Urothelium cell line (cell line): ENCODE measurements at regions not wholly inside any gene's neighbourhood (a gene's known extent, or its start where the extent isn't known, plus 50 kb on each side); places are given as distances from the start of the nearest gene placed in this dataset.
"Not testable (repeated sequence)": the region's sequence is repeated elsewhere in the genome, so short reads cannot be mapped to it uniquely, and the experiment has no call there.

Experiments
- DNase-seq: peaks from one replicate; pipeline ENCODE4 v3.0.0; 2011; ENCODE audit warnings: low spot score, mixed read lengths
- FAIRE-seq: peaks from 2 replicates; lab custom pipeline; 2011; peaks lifted over from hg19 to GRCh38; lab: Jason Lieb, UNC

- peak; percentile 42 for FAIRE-seq
Measured at GRCh38 chr6:140537834-140538705, 1163.6 kb upstream of the CITED2 start.

GRCh38 chr6:140537211-140537610 is 1162.8 kb upstream of the CITED2 start:
- FAIRE-seq (peak; percentile 9), DNase-seq (peak; percentile 9)

More at GRCh38 chr6:140537834-140538705, 1163.6 kb upstream of the CITED2 start:
- peak; percentile 50 for DNase-seq

DNA sequence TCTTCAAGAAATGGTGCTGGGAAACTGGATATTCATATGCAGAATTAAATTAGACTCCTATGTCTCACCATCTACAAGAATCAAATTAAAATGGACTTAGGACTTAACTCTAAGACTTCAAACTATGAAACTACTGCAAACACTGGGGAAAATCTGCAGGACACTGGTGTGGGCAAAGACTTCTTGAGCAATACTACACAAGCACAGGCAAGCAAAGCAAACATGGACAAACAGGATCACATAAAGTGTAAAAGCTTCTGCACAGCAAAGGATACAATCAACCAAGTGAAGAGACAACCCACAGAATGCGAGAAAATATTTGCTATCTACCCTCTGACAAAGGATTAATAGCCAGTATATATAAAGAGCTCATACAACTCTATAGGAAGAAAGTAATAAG is 1161.1 kb upstream of the CITED2 start:
- DNase-seq (no peak), FAIRE-seq (no peak)

- DNase-seq (no peak), FAIRE-seq (no peak)
Measured at GRCh38 chr6:140533526-140533925, 1159.1 kb upstream of the CITED2 start.

- no peak for FAIRE-seq
Measured at GRCh38 chr6:140504776-140505175, 1130.3 kb upstream of the CITED2 start.

DNA sequence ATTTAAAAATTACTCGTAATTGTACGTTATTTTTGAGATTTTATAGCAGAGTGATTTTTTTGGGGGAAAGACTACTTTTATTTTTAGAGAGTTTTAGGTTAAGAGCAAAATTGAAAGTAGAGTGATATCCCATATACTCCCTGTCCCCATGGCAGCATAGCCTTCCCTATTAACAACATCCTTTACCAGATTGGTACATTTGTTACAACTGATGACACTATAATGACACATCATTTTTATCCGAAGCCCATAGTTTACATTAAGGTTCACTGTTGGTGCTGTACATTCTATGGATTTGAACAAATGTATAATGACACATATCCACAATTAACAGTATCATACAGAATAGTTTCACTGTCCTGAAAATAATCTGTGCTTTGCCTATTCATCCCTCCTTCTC is 1126.4 kb upstream of the CITED2 start:
- no peak for FAIRE-seq
- DNase-seq = no peak

More at GRCh38 chr6:140504776-140505175, 1130.3 kb upstream of the CITED2 start:
- DNase-seq = no peak

DNA sequence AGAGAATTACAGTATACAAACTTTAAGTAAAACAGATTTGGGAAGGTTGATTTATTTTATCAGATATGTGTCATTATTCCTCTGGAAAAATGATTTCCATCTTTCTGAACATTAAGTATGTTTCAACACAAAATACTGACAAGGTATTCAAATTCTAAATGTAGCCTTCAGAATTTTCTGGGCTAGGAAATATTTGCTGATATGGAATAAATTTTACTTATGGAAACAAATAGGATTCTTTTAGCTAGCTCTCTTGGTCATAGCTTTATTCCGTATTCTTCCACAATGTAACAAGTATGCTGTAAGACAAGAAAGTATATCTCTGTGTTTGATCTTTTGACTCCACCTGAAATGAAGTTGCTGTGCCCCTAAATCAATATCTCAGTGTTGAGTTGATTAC is 1125.2 kb upstream of the CITED2 start:
- FAIRE-seq = no peak

DNA sequence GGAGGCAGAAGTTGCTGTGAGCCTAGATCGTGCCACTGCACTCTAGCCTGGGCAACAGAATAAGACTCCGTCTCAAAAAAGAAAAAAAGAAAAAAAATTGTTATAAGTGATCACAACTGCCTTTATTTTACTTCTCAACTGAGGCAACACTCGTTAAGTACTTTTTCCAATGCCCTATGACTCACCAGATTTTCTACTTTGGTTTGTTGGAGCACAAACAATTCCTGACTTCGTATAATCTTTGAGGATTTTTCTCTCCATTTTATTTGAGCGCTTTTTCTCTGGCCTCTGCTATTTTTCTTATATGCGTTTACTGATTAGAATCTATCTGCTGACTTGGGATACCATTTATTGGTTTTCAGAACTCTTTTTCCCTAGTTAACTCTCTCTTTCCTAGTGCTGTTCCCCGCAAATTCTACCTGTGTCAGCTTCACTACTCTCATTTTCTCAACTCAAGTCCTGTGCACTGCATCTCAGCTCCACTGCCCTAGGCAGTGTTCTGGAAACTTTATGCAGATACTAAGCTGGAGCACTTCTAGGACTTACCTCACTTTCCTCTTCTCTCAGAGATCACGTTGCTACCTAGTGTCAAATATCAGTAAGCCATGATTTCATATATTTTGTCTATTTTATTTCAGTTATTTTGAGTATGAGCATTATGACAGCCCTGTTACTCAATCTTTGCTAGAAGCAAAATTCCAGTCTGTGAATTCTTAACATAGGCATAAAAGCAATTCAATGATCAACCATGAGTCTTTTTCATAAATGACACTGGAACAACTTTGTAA is 1120.1 kb upstream of the CITED2 start:
- FAIRE-seq (no peak), DNase-seq (no peak)

More for the DNA sequence above, 1125.2 kb upstream of the CITED2 start:
- no peak for DNase-seq

DNA sequence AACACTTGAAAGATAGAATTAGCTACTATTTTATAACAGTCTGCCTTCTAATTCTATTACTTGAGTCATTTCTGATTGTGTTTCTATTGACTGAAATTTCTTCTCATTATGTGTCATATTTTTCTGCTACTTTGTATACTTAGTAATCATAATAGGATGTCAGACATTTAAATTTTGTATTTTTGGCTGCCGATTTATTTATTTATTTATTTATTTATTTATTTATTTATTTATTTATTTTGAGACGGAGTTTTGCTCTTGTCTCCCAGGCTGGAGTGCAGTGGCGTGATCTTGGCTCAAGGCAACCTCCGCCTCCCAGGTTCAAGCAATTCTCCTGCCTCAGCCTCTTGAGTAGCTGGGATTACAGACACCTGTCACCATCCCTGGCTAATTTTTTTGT is 1119.0 kb upstream of the CITED2 start:
- not testable (repeated sequence) for DNase-seq, FAIRE-seq

- FAIRE-seq (no peak), DNase-seq (no peak)
Measured at GRCh38 chr6:140490081-140490480, 1115.6 kb upstream of the CITED2 start.

DNA sequence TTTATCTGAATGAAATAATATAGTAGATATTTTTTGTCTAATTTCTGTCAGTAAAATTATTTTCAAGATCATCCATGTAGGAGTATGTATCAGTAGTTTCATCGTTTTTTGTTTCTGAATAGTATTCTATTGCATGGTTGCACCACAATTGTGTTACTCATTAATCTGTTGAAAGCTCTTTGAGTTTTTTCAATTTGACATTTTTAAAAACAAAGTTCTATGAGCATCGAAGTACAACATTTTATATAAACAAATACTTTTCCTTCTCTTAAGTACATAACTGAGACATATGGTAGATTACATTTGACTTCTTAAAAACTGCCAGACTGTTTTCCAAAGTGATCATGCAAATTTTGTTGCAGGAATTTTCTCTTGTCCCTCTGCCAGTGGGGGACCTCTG is 1113.1 kb upstream of the CITED2 start:
- DNase-seq = no peak
- FAIRE-seq = no peak

DNA sequence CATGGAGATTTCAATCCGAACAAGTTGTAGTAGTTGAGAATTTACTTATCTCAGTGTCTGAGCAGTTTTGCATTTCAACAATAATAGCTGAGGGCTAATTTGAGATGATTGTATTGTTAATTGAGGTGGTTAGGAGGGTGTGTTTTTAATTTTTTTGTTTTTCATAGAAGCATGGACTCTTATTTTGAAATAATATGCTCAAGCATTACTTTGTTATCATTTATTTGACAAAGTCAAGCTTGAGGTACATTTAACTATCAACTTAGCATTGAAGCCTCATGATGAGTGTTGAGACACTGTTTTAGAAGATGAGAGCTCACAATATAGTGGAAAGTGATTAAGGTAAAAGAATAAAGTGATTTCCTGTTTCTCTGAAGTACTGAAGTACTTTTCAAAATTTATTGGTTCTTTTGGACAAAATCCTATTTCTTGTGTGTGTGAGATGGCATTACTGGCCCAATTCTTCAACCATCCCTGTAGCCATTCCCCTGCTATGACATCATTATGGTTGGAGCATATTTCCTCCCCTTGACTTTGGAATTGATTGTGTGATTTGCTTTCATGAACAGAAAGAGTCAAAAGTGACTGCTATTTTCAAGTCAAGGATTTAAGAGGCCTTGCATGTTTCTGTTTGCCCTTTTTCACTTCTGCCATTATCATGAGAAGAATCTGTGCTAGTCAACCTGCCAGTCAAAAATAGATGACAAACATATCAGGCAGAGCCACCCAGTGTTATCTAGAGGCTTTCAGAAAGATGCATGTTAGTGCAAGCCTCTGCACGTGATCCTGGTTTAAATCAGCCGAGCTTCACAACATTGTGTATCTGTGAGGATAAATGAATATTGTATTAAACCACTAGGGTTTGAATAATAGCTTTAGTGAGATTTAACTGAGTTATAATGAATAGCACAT is 1112.3 kb upstream of the CITED2 start:
- FAIRE-seq (no peak), DNase-seq (no peak)

GRCh38 chr6:140485740-140486449 is 1111.4 kb upstream of the CITED2 start:
- DNase-seq = peak; percentile 46
- peak; percentile 52 for FAIRE-seq

DNA sequence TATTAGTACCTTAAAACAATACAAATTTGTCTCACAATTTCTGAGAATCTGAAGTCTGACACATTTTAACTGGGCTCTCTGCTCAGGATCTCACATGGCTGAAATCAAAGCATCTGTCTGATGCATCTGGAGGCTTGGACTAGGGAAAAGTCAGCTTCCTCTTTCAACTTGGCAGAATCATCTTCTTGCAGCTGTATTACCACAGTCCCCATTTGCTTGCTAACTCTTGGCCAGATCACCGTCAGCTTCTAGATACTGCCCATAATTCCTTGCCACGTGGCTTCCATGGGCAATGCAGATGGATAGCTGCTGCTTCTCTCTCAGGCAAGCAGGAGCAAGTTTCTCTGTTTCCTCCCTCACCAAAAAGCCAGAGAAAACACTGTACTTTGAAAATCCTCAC is 1106.4 kb upstream of the CITED2 start:
- DNase-seq (no peak), FAIRE-seq (no peak)

GRCh38 chr6:140478631-140479030 is 1104.2 kb upstream of the CITED2 start:
- FAIRE-seq (no peak), DNase-seq (no peak)

- no peak for FAIRE-seq
- peak; percentile 12 for DNase-seq
Measured at GRCh38 chr6:140475086-140475485, 1100.6 kb upstream of the CITED2 start.

DNA sequence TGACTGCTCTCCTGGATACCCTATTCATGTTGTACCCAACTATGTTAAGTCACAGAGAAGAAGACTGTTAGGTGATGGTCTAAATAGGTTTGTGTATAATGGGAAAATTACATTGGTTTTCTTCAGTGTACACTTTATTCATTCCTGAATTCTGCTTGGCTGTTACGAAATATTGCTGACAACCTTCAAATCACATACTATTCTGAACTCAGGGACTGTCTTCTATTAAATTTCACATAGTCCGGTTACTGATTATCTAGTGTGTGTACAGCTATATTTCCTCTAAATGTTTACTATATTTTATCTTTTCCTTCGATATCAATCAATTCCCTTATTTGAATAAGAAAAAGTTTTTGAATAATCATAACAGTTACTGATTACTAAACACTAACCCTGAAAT is 1090.3 kb upstream of the CITED2 start:
- FAIRE-seq (no peak), DNase-seq (no peak)

DNA sequence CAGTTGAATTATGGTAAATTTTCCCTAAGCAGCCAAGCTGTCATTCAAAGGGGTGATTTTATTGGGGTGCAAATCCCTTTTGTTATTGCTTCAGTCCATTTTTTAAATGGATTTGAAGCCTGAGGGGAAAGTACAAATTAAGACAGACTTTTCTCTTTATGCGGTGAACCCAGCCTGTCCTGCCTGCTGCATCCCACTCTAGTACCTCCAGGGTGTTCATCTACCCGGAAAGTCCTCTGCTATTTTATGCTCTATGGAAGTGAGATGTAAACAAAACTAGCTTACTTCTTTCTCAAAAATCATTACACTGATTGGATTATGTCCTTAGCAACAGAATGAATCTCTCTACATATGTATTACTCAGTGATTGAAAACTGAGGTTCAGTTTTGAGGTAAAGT is 1088.9 kb upstream of the CITED2 start:
- no peak for FAIRE-seq
- DNase-seq = no peak

DNA sequence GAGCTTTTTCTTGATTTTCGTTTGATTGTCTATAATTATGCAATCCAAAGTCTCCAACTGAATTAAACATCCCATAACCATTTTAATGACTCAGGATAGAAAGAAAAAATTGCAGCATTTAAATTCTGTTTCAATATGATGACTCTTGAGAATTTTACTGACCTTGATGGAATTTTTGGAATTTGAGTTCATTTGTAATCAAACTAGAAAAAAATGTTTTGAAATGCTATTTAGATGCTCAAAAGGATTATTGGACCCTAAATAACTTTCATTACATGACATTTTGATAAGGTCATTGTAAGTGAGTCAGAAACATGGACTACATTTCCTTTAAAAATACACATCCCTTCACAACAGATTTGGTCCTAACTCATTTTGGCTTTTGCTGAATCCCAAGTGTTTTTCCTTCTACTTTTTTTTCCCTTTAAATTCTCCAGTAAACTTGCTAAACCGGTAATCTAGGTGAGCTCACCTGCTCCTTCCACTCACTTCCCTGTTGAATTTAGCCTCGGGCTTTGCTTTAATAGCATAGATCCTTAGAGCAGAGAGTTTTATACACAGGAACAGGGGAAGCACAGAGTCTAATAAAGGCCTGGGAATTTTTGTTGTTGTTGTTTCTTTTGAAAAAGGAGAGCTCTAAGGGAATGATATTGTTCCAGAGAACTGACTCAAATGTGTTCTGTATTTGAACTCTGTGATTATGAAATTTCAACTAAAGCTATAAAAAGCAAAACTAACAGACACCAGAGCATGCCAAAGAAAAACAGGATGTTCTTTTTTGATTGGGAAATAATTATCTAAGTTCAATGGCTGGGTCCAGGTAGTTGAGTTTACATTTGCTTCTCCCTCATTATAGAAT is 1088.2 kb upstream of the CITED2 start:
- no peak for DNase-seq

More for the DNA sequence above, 1088.2 kb upstream of the CITED2 start:
- no peak for FAIRE-seq
